HAP-1 (cell line): ENCODE measurements at regions not wholly inside any gene's neighbourhood (a gene's known extent, or its start where the extent isn't known, plus 50 kb on each side); places are given as distances from the start of the nearest gene placed in this dataset.
"Not testable (repeated sequence)": the region's sequence is repeated elsewhere in the genome, so short reads cannot be mapped to it uniquely, and the experiment has no call there.

ENCODE experiments used
- DNase-seq, 2 experiments: peaks; one replicate each; pipeline ENCODE4 v3.0.0-alpha.2; 2016 to 2020; ENCODE audit warnings: low spot score in 2 of 2
- H3K27me3 ChIP-seq: fragments of 250-450 bp; sonication (Bioruptor Pico); 2 replicates; pipeline ENCODE4 v1.5.1; 2020; ENCODE audit warnings: low read depth, mild to moderate bottlenecking, moderate library complexity
- H3K36me3 ChIP-seq: fragments of 250-450 bp; sonication (Bioruptor Pico); replicated peaks from 2 replicates; pipeline ENCODE4 v1.5.1; 2020; ENCODE audit warnings: mild to moderate bottlenecking
- H3K4me1 ChIP-seq: fragments of 250-450 bp; sonication (Bioruptor Pico); 2 replicates; pipeline ENCODE4 v1.5.1; 2020; ENCODE audit warnings: mild to moderate bottlenecking
- H3K4me3 ChIP-seq: fragments of 250-450 bp; sonication (Bioruptor Pico); 2 replicates; pipeline ENCODE4 v1.5.1; 2020; ENCODE audit warnings: mild to moderate bottlenecking, moderate library complexity
- H3K9me3 ChIP-seq: fragments of 250-450 bp; sonication (Bioruptor Pico); 2 replicates; pipeline ENCODE4 v1.5.1; 2020; ENCODE audit warnings: mild to moderate bottlenecking, moderate library complexity
- in situ Hi-C: fragments of 300-500 bp; cut with MboI; formaldehyde crosslinking; loops from 3 replicates; pipeline ENCODE4 v1.14.3; 2020; ENCODE audit warnings: low sequenced_read_pairs, inconsistent platforms, mixed read lengths

- no peak overlapping the region for H3K4me3 ChIP-seq
- no peaks in the 10 kb centered on the region for H3K36me3 ChIP-seq
- no peaks in the 10 kb centered on the region for H3K27me3 ChIP-seq
- H3K9me3 ChIP-seq = no peaks in the 10 kb centered on the region
- in situ Hi-C loops = no loop called here
- DNase-seq = no peak
- peaks cover 19% of the 10 kb centered on the region for H3K4me1 ChIP-seq
Measured at GRCh38 chr7:27435461-27435860, 192.9 kb downstream of the EVX1 start.

GRCh38 chr7:27438881-27439589 is 196.4 kb downstream of the EVX1 start:
- in situ Hi-C loops = no loop called here
- peaks cover 9% of the 10 kb centered on the region for H3K4me1 ChIP-seq
- H3K36me3 ChIP-seq = no peaks in the 10 kb centered on the region

GRCh38 chr7:27442455-27442854 is 199.9 kb downstream of the EVX1 start:
- Histone ChIP-seq H3K9me3 (no peaks in the 10 kb centered on the region), H3K4me3 (no peak overlapping the region), H3K36me3 (no peaks in the 10 kb centered on the region), H3K4me1 (no peaks in the 10 kb centered on the region), H3K27me3 (no peaks in the 10 kb centered on the region)
- no peak for DNase-seq
- in situ Hi-C loops = no loop called here

More at GRCh38 chr7:27438881-27439589, 196.4 kb downstream of the EVX1 start:
- DNase-seq = no peak
- Histone ChIP-seq H3K9me3 (no peaks in the 10 kb centered on the region), H3K4me3 (no peak overlapping the region), H3K27me3 (no peaks in the 10 kb centered on the region)

GRCh38 chr7:27449046-27449445 is 206.4 kb downstream of the EVX1 start:
- H3K4me3 ChIP-seq, H3K27me3 ChIP-seq, in situ Hi-C loops, H3K9me3 ChIP-seq, H3K36me3 ChIP-seq: not testable (repeated sequence)
- peaks cover 14% of the 10 kb centered on the region for H3K4me1 ChIP-seq
- peak in 1 of 2 experiments; percentile 79 for DNase-seq

- no peak overlapping the region for H3K4me3 ChIP-seq
- H3K36me3 ChIP-seq = no peaks in the 10 kb centered on the region
- in situ Hi-C loops = no loop called here
- peaks cover 12% of the 10 kb centered on the region for H3K4me1 ChIP-seq
- DNase-seq = no peak
- no peaks in the 10 kb centered on the region for H3K27me3 ChIP-seq
- H3K9me3 ChIP-seq = no peaks in the 10 kb centered on the region
Measured at GRCh38 chr7:27453702-27454405, 208.8 kb downstream of the HIBADH start.

GRCh38 chr7:27457120-27457519 is 205.6 kb downstream of the HIBADH start:
- H3K36me3 ChIP-seq, H3K9me3 ChIP-seq, DNase-seq, in situ Hi-C loops, H3K4me1 ChIP-seq, H3K27me3 ChIP-seq, H3K4me3 ChIP-seq: not testable (repeated sequence)

- DNase-seq, H3K9me3 ChIP-seq, H3K27me3 ChIP-seq, H3K4me1 ChIP-seq, H3K36me3 ChIP-seq, in situ Hi-C loops, H3K4me3 ChIP-seq: not testable (repeated sequence)
Measured at GRCh38 chr7:27457603-27458565, 204.8 kb downstream of the HIBADH start.

- H3K4me3 ChIP-seq = no peak overlapping the region
- in situ Hi-C loops = no loop called here
- no peaks in the 10 kb centered on the region for H3K27me3 ChIP-seq
- DNase-seq = no peak
- H3K9me3 ChIP-seq = no peaks in the 10 kb centered on the region
- no peaks in the 10 kb centered on the region for H3K4me1 ChIP-seq
- H3K36me3 ChIP-seq = no peaks in the 10 kb centered on the region
Measured at GRCh38 chr7:27459021-27459730, 203.5 kb downstream of the HIBADH start.

GRCh38 chr7:27459731-27460053 is 203.0 kb downstream of the HIBADH start:
- DNase-seq = no peak
- H3K4me1 ChIP-seq = no peaks in the 10 kb centered on the region
- H3K9me3 ChIP-seq = no peaks in the 10 kb centered on the region
- no peak overlapping the region for H3K4me3 ChIP-seq
- H3K27me3 ChIP-seq = no peaks in the 10 kb centered on the region
- no peaks in the 10 kb centered on the region for H3K36me3 ChIP-seq
- in situ Hi-C loops = no loop called here

- Histone ChIP-seq H3K27me3 (no peaks in the 10 kb centered on the region), H3K9me3 (no peaks in the 10 kb centered on the region), H3K4me3 (no peak overlapping the region), H3K4me1 (no peaks in the 10 kb centered on the region), H3K36me3 (no peaks in the 10 kb centered on the region)
- in situ Hi-C loops = no loop called here
- DNase-seq = no peak
Measured at GRCh38 chr7:27462575-27463270, 200.0 kb downstream of the HIBADH start.

GRCh38 chr7:27464970-27465369 is 197.7 kb downstream of the HIBADH start:
- H3K27me3 ChIP-seq = no peaks in the 10 kb centered on the region
- in situ Hi-C loops = no loop called here
- no peaks in the 10 kb centered on the region for H3K4me1 ChIP-seq
- H3K36me3 ChIP-seq = no peaks in the 10 kb centered on the region
- no peak for DNase-seq
- no peaks in the 10 kb centered on the region for H3K9me3 ChIP-seq
- no peak overlapping the region for H3K4me3 ChIP-seq

GRCh38 chr7:27466703-27467102 is 196.0 kb downstream of the HIBADH start:
- DNase-seq = no peak
- in situ Hi-C loops = no loop called here
- Histone ChIP-seq H3K9me3 (no peaks in the 10 kb centered on the region), H3K4me1 (no peaks in the 10 kb centered on the region), H3K4me3 (no peak overlapping the region), H3K27me3 (peaks cover 5% of the 10 kb centered on the region; the same call in 1 of the 2 replicates), H3K36me3 (no peaks in the 10 kb centered on the region)

- peaks cover 5% of the 10 kb centered on the region; the same call in 1 of the 2 replicates for H3K4me1 ChIP-seq
- H3K36me3 ChIP-seq = no peaks in the 10 kb centered on the region
- H3K27me3 ChIP-seq = peaks cover 5% of the 10 kb centered on the region; the same call in 1 of the 2 replicates
- DNase-seq = no peak
- H3K4me3 ChIP-seq = no peak overlapping the region
- no peaks in the 10 kb centered on the region for H3K9me3 ChIP-seq
- in situ Hi-C loops = no loop called here
Measured at GRCh38 chr7:27472043-27472442, 190.6 kb downstream of the HIBADH start.
